OCI-LY1 (cell line): ENCODE measurements at regions not wholly inside any gene's neighbourhood (a gene's known extent, or its start where the extent isn't known, plus 50 kb on each side); places are given as distances from the start of the nearest gene placed in this dataset.

Experiments used
- CTCF ChIP-seq: fragments of 200-600 bp; sonication (generic), shearing (Covaris generic); IDR thresholded peaks from 2 replicates; pipeline ENCODE4 v1.5.1; 2017; ENCODE audit warnings: mild to moderate bottlenecking, antibody characterized with exemption, low read length, moderate library complexity, mixed read lengths
- EZH2 ChIP-seq: fragments of 200-600 bp; sonication (generic), shearing (Covaris generic); IDR thresholded peaks from 2 replicates; pipeline ENCODE4 v1.8.0; 2017; ENCODE audit warnings: borderline replicate concordance, mixed run types, mild to moderate bottlenecking, antibody characterized with exemption, low read length, moderate library complexity, mixed read lengths

- TF ChIP-seq CTCF (no peak), EZH2 (no peak)
Observed at GRCh38 chr13:71260246-71260645, 606.8 kb downstream of the DACH1 start.
